ENCODE measurements at regions not wholly inside any gene's neighbourhood (a gene's known extent, or its start where the extent isn't known, plus 50 kb on each side); places are given as distances from the start of the nearest gene placed in this dataset.
"Not testable (repeated sequence)": the region's sequence is repeated elsewhere in the genome, so short reads cannot be mapped to it uniquely, and the experiment has no call there.

- H3K27me3 Mint-ChIP-seq: peaks cover 4% of the 10 kb centered on the region
- no peaks in the 10 kb centered on the region for H3K4me1 Mint-ChIP-seq
Observed at GRCh38 chr7:113197274-113197673, 78.9 kb upstream of the SMIM30 start.

DNA sequence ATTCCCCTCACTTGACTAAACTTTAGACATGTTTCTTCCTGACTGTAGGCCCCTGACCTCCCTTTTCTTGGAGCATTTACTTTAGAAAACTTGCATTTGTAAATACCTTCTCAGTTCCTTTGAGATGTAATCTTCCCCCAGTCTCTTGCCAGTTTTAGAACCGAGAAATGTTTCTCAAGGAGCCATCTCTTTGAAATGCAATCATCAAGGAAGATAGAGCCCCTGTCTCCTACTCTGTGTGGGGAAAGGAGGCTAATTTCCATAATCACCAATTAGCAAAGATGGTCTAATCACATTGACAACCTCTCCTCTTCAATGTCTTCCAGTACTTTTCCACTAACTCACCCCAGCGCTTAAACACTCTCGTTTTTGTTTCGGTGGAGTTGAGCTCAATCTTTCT is 70.0 kb upstream of the SMIM30 start:
- no peaks in the 10 kb centered on the region for H3K4me1 Mint-ChIP-seq
- H3K4me3 Mint-ChIP-seq: no peak overlapping the region
- H3K27ac Mint-ChIP-seq: no peak overlapping the region

More at GRCh38 chr7:113197274-113197673, 78.9 kb upstream of the SMIM30 start:
- Mint-ChIP-seq H3K27ac (no peak overlapping the region), H3K36me3 (no peaks in the 10 kb centered on the region), H3K9me3 (peaks cover 0 to 2% (median 0%) of the 10 kb centered on the region in 3 donors), H3K4me3 (no peak overlapping the region)

GRCh38 chr7:113179313-113179712 is 61.0 kb upstream of the SMIM30 start:
- Mint-ChIP-seq H3K4me3 (no peak overlapping the region), H3K9me3 (peaks cover 0 to 2% (median 0%) of the 10 kb centered on the region in 3 donors), H3K27ac (no peak overlapping the region), H3K27me3 (peaks cover 7% of the 10 kb centered on the region), H3K36me3 (peaks cover 2% of the 10 kb centered on the region), H3K4me1 (no peaks in the 10 kb centered on the region)

More for the DNA sequence above, 70.0 kb upstream of the SMIM30 start:
- Mint-ChIP-seq H3K9me3 (peaks cover 0 to 2% (median 0%) of the 10 kb centered on the region in 3 donors), H3K36me3 (no peaks in the 10 kb centered on the region), H3K27me3 (no peaks in the 10 kb centered on the region)

DNA sequence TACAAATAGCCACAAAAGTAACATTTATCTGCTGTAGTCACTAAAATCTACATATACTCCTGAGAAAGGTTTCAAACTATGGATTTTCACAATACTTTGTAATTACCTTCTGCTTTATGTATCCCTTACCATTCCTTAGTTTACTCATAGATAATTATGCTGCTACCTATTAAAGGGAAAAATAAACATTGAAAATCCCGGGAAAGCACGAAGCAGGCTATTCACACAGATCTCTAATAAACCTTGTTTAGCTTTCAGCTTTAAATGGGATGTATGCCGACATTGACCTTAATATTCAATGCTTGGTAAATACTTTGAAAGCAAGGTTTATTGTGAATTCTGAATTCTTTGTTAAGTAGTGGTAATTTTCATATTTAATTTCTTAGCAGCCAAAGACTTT is 58.5 kb upstream of the SMIM30 start:
- peaks cover 0 to 2% (median 0%) of the 10 kb centered on the region in 3 donors for H3K9me3 Mint-ChIP-seq
- no peaks in the 10 kb centered on the region for H3K36me3 Mint-ChIP-seq
- no peak overlapping the region for H3K27ac Mint-ChIP-seq
- H3K27me3 Mint-ChIP-seq: peaks cover 9% of the 10 kb centered on the region
- H3K4me3 Mint-ChIP-seq: no peak overlapping the region
- no peaks in the 10 kb centered on the region for H3K4me1 Mint-ChIP-seq

DNA sequence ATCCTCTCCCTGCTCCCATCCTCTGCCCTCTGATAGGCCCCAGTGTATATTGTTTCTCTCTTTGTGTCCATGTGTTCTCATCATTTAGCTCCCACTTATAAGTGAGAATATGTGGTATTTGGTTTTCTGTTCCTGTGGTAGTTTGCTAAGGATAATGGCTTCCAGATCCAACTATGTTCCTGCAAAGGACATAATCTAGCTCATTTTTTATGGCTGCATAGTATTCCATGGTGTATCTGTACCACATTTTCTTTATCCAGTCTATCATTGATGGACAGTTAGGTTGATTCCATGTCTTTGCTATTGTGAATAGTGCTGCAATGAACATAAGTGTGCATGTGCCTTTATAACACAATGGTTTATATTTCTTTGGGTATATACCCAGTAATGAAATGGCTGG is 57.8 kb upstream of the SMIM30 start:
- not testable (repeated sequence) for H3K4me3 Mint-ChIP-seq, H3K36me3 Mint-ChIP-seq, H3K9me3 Mint-ChIP-seq, H3K4me1 Mint-ChIP-seq, H3K27ac Mint-ChIP-seq
- peaks cover 10% of the 10 kb centered on the region for H3K27me3 Mint-ChIP-seq

DNA sequence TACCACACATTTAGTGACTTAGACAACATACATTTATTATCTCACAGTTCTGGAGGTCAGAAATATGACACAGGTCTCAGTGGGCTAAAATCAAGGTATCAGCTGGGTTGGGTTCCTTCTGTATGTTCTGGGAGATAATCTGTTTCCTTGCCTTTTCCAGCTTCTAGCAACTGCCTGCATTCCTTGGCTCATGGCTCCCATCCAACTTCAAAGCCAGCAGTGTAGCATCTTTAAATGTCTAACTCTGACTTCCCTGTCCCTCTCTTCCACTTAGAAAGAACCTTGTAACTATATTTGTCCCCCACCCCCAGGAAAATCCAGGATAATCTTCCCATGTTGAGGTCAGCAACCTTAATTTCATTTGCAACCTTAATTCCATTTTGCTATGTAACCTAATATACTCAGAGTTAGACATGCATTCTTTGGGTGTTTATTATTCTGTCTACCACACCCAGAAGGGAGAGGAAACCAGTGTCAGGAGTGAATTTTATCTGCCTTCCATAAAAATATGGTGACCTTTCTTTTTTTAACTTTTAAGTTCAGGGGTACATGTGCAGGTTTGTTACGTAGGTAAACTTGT is 57.3 kb upstream of the SMIM30 start:
- H3K4me3 Mint-ChIP-seq: no peak overlapping the region
- peaks cover 12% of the 10 kb centered on the region for H3K27me3 Mint-ChIP-seq
- no peak overlapping the region for H3K27ac Mint-ChIP-seq
- H3K36me3 Mint-ChIP-seq: no peaks in the 10 kb centered on the region
- no peaks in the 10 kb centered on the region for H3K4me1 Mint-ChIP-seq
- H3K9me3 Mint-ChIP-seq: peaks cover 0 to 2% (median 0%) of the 10 kb centered on the region in 3 donors

GRCh38 chr7:113172726-113173125 is 54.4 kb upstream of the SMIM30 start:
- Mint-ChIP-seq H3K9me3 (peaks cover 0 to 2% (median 0%) of the 10 kb centered on the region in 3 donors), H3K4me3 (no peak overlapping the region), H3K4me1 (no peaks in the 10 kb centered on the region), H3K27me3 (peaks cover 8% of the 10 kb centered on the region), H3K27ac (no peak overlapping the region), H3K36me3 (no peaks in the 10 kb centered on the region)

DNA sequence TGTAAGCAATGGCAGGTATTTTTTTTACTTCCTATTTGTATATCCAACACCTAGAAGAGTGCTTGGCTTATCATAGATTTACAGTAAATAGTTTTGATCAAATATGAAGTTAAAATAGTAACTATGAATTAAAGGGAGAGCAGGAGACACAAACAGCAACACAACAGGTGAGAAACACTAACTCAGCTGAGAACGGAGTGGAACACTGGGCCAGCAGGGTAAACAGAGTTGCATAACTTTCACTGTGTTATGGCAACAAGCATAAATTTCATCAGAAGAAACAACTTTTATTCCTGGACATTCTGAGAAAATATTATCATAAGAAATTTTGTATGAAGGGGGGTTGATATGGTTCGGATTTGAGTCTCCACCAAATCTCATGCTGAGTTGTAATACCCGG is 52.2 kb upstream of the SMIM30 start:
- Mint-ChIP-seq H3K27ac (no peak overlapping the region), H3K9me3 (peaks cover 0 to 4% (median 0%) of the 10 kb centered on the region in 3 donors), H3K4me1 (no peaks in the 10 kb centered on the region), H3K27me3 (peaks cover 8% of the 10 kb centered on the region), H3K4me3 (no peak overlapping the region), H3K36me3 (no peaks in the 10 kb centered on the region)
